ENCODE measurements at regions not wholly inside any gene's neighbourhood (a gene's known extent, or its start where the extent isn't known, plus 50 kb on each side); places are given as distances from the start of the nearest gene placed in this dataset.

DNA sequence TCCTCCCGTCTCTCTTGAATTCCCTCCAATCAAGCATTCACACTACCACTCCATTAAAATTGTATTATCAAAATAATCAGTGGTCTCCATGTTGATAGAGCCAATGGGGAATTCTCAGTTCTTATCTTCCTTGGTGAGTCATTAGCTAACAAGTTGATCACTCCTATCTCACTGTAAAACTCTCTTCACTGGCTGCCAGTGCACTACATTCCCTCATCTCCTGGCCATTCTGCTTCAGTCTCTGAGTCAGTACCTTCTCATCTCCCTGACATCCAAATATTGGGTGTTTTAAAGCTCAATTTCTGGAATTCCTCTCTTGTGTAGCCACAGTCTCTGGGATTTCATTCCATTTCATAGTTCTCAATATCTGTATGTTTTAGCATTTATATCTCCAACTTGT lies 175.2 kb downstream of the ALDH1A2 start:
- no peaks in the 10 kb centered on the region for H3K27me3 ChIP-seq (ENCODE audit: low read length)
- H3K4me2 ChIP-seq (ENCODE audit: low read depth, low read length, poor library complexity, severe bottlenecking): no peak overlapping the region
- H3K4me3 ChIP-seq (ENCODE audit: insufficient read depth, low read length, poor library complexity, severe bottlenecking): no peak overlapping the region
- no peak overlapping the region for H3K27ac ChIP-seq (ENCODE audit: low read depth, low read length)
- no peak overlapping the region for H2AFZ ChIP-seq (ENCODE audit: low read depth, low read length, severe bottlenecking)
- H3K9ac ChIP-seq (ENCODE audit: low read length): no peak overlapping the region
- no peaks in the 10 kb centered on the region for H4K20me1 ChIP-seq (ENCODE audit: low read depth, low read length)
- H3F3A ChIP-seq (ENCODE audit: insufficient read depth): no peaks in the 10 kb centered on the region
- no peaks in the 10 kb centered on the region for H3K9me2 ChIP-seq (replicated peaks; ENCODE audit: insufficient read depth, low read length)
- H3K79me2 ChIP-seq (ENCODE audit: insufficient read depth, low read length): no peaks in the 10 kb centered on the region
- H3K36me3 ChIP-seq (ENCODE audit: low read length): no peaks in the 10 kb centered on the region
- H3K9me3 ChIP-seq (ENCODE audit: insufficient read depth, low read length): no peaks in the 10 kb centered on the region
- TF ChIP-seq, protein P1, sequence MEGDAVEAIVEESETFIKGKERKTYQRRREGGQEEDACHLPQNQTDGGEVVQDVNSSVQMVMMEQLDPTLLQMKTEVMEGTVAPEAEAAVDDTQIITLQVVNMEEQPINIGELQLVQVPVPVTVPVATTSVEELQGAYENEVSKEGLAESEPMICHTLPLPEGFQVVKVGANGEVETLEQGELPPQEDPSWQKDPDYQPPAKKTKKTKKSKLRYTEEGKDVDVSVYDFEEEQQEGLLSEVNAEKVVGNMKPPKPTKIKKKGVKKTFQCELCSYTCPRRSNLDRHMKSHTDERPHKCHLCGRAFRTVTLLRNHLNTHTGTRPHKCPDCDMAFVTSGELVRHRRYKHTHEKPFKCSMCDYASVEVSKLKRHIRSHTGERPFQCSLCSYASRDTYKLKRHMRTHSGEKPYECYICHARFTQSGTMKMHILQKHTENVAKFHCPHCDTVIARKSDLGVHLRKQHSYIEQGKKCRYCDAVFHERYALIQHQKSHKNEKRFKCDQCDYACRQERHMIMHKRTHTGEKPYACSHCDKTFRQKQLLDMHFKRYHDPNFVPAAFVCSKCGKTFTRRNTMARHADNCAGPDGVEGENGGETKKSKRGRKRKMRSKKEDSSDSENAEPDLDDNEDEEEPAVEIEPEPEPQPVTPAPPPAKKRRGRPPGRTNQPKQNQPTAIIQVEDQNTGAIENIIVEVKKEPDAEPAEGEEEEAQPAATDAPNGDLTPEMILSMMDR (IDR thresholded peaks at IDR 0.05; ENCODE audit: insufficient read depth, low read length, poor library complexity, severe bottlenecking): no peak
- TF ChIP-seq EZH2phosphoT487 (conservative IDR thresholded peaks at IDR 0.05; ENCODE audit: low read length): no peak

GRCh38 chr15:57890878-57891277 lies 174.6 kb downstream of the ALDH1A2 start:
- Histone ChIP-seq H3K9me3 (ENCODE audit: insufficient read depth, low read length) (no peaks in the 10 kb centered on the region), H4K20me1 (ENCODE audit: low read depth, low read length) (no peaks in the 10 kb centered on the region), H3K4me2 (ENCODE audit: low read depth, low read length, poor library complexity, severe bottlenecking) (no peak overlapping the region), H3K27ac (ENCODE audit: low read depth, low read length) (no peak overlapping the region), H3K27me3 (ENCODE audit: low read length) (no peaks in the 10 kb centered on the region), H3K9me2 (replicated peaks; ENCODE audit: insufficient read depth, low read length) (no peaks in the 10 kb centered on the region), H3K79me2 (ENCODE audit: insufficient read depth, low read length) (no peaks in the 10 kb centered on the region), H3K4me3 (ENCODE audit: insufficient read depth, low read length, poor library complexity, severe bottlenecking) (no peak overlapping the region), H3K9ac (ENCODE audit: low read length) (no peak overlapping the region), H3F3A (ENCODE audit: insufficient read depth) (no peaks in the 10 kb centered on the region), H2AFZ (ENCODE audit: low read depth, low read length, severe bottlenecking) (no peak overlapping the region), H3K36me3 (ENCODE audit: low read length) (no peaks in the 10 kb centered on the region)
- TF ChIP-seq, protein P1 (IDR thresholded peaks at IDR 0.05; ENCODE audit: insufficient read depth, low read length, poor library complexity, severe bottlenecking): no peak
- no peak for TF ChIP-seq EZH2phosphoT487 (conservative IDR thresholded peaks at IDR 0.05; ENCODE audit: low read length)

- no peak overlapping the region for H2AFZ ChIP-seq (ENCODE audit: low read depth, low read length, severe bottlenecking)
- no peak overlapping the region for H3K9ac ChIP-seq (ENCODE audit: low read length)
- no peaks in the 10 kb centered on the region for H3F3A ChIP-seq (ENCODE audit: insufficient read depth)
Observed at GRCh38 chr15:57892181-57892580, 173.3 kb downstream of the ALDH1A2 start.

More at GRCh38 chr15:57892181-57892580, 173.3 kb downstream of the ALDH1A2 start:
- no peaks in the 10 kb centered on the region for H3K27me3 ChIP-seq (ENCODE audit: low read length)
- no peaks in the 10 kb centered on the region for H3K9me2 ChIP-seq (replicated peaks; ENCODE audit: insufficient read depth, low read length)
- H3K4me3 ChIP-seq (ENCODE audit: insufficient read depth, low read length, poor library complexity, severe bottlenecking): no peak overlapping the region
- no peak overlapping the region for H3K27ac ChIP-seq (ENCODE audit: low read depth, low read length)
- H4K20me1 ChIP-seq (ENCODE audit: low read depth, low read length): no peaks in the 10 kb centered on the region
- H3K36me3 ChIP-seq (ENCODE audit: low read length): no peaks in the 10 kb centered on the region
- H3K9me3 ChIP-seq (ENCODE audit: insufficient read depth, low read length): no peaks in the 10 kb centered on the region
- TF ChIP-seq EZH2phosphoT487 (conservative IDR thresholded peaks at IDR 0.05; ENCODE audit: low read length): no peak
- TF ChIP-seq, protein P1 (IDR thresholded peaks at IDR 0.05; ENCODE audit: insufficient read depth, low read length, poor library complexity, severe bottlenecking): no peak
- H3K4me2 ChIP-seq (ENCODE audit: low read depth, low read length, poor library complexity, severe bottlenecking): no peak overlapping the region
- no peaks in the 10 kb centered on the region for H3K79me2 ChIP-seq (ENCODE audit: insufficient read depth, low read length)
